ENCODE measurements at regions not wholly inside any gene's neighbourhood (a gene's known extent, or its start where the extent isn't known, plus 50 kb on each side); places are given as distances from the start of the nearest gene placed in this dataset.

DNA sequence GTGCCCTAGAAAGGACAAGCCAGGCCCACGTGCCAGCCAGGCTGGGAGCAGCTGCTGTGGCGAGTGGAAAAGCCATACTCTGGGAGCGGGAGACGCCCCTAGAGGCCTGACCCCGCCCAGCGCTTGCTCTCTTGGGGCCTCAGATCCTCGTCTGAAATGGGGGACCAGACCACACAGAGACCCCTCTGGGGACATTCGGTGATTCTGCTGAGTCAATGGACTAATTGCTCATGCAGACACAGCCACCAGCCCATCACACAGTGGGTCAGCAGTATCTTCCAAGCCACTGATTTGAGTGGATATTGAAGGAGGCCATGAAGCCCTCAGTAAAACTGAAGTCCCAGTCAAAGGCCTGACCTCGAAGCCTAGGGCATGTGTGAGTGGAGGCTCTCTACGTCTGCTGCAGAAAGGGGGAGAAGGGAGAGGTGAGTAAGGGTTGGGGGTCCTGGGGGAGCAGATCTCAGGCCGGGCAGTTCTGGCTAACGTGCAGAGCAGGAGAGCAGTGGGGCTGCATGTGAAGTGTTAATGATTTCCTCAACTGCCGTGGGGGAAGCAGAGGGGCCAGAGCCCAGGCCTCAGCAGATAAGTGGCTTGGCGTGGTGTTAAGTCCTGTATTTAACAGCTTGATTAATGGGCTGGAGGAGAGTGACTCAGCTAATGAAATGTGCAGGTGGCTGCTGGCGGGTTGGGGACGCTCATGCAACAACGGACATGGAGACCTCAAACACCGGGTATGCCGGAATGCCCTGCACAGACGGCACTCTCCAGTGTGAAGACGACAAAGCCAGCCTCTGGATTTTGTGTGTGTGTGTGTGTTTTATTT is 104.4 kb upstream of the TWIST2 start:
- DNase-seq (ENCODE audit: low spot score): no peak
- ChIA-PET POLR2A (no interaction called here), CTCF (ENCODE audit: unreplicated experiment) (no interaction called here)
- no peak overlapping the region for H3K4me2 ChIP-seq (ENCODE audit: low read length)
- no peaks in the 10 kb centered on the region for H3K9me2 ChIP-seq (ENCODE audit: insufficient read depth, low read length)
- H2AFZ ChIP-seq (ENCODE audit: low read length): no peak overlapping the region
- no peak overlapping the region for H3K4me3 ChIP-seq (ENCODE audit: low read depth, low read length, poor library complexity, severe bottlenecking)
- no peaks in the 10 kb centered on the region for H3K4me1 ChIP-seq (ENCODE audit: insufficient read depth, low read length, poor library complexity, severe bottlenecking)
- no peaks in the 10 kb centered on the region for H3K36me3 ChIP-seq (ENCODE audit: insufficient read depth, low read length)
- TF ChIP-seq EZH2phosphoT487 (IDR thresholded peaks at IDR 0.05; ENCODE audit: borderline replicate concordance, low read depth, low read length): no peak
- TF ChIP-seq CTCF (conservative IDR thresholded peaks at IDR 0.05; ENCODE audit: low read length): no peak
- no peaks in the 10 kb centered on the region for H3K9me3 ChIP-seq (ENCODE audit: low read length)
- no TSS peak for BruUV-seq (replicated peaks)
- intact Hi-C loops (cut with micrococcal nuclease; ENCODE audit: unreplicated experiment): no loop called here
- H3K79me2 ChIP-seq (ENCODE audit: insufficient read depth, low read depth, low read length): no peaks in the 10 kb centered on the region
- no peaks in the 10 kb centered on the region for H4K20me1 ChIP-seq (ENCODE audit: insufficient read depth, low read length)
- no peak overlapping the region for H3K27ac ChIP-seq (ENCODE audit: low read depth, low read length, poor library complexity, severe bottlenecking)

GRCh38 chr2:238744951-238745350 is 102.9 kb upstream of the TWIST2 start:
- ChIA-PET CTCF (ENCODE audit: unreplicated experiment) (no interaction called here), POLR2A (no interaction called here)
- TF ChIP-seq EZH2phosphoT487 (IDR thresholded peaks at IDR 0.05; ENCODE audit: borderline replicate concordance, low read depth, low read length): no peak
- H3K4me2 ChIP-seq (ENCODE audit: low read length): no peak overlapping the region
- H3K4me3 ChIP-seq (ENCODE audit: low read depth, low read length, poor library complexity, severe bottlenecking): no peak overlapping the region
- no peak overlapping the region for H3K27ac ChIP-seq (ENCODE audit: low read depth, low read length, poor library complexity, severe bottlenecking)
- intact Hi-C loops (cut with micrococcal nuclease; ENCODE audit: unreplicated experiment): no loop called here
- H4K20me1 ChIP-seq (ENCODE audit: insufficient read depth, low read length): no peaks in the 10 kb centered on the region
- no peaks in the 10 kb centered on the region for H3K36me3 ChIP-seq (ENCODE audit: insufficient read depth, low read length)
- no TSS peak for BruUV-seq (replicated peaks)
- H2AFZ ChIP-seq (ENCODE audit: low read length): no peak overlapping the region
- H3K4me1 ChIP-seq (ENCODE audit: insufficient read depth, low read length, poor library complexity, severe bottlenecking): no peaks in the 10 kb centered on the region
- H3K9me3 ChIP-seq (ENCODE audit: low read length): 0 out of 2 replicates have a peak, but pooled peaks cover under 1% of the 10 kb centered on the region
- H3K9me2 ChIP-seq (ENCODE audit: insufficient read depth, low read length): no peaks in the 10 kb centered on the region
- DNase-seq (ENCODE audit: low spot score): no peak
- no peaks in the 10 kb centered on the region for H3K79me2 ChIP-seq (ENCODE audit: insufficient read depth, low read depth, low read length)

DNA sequence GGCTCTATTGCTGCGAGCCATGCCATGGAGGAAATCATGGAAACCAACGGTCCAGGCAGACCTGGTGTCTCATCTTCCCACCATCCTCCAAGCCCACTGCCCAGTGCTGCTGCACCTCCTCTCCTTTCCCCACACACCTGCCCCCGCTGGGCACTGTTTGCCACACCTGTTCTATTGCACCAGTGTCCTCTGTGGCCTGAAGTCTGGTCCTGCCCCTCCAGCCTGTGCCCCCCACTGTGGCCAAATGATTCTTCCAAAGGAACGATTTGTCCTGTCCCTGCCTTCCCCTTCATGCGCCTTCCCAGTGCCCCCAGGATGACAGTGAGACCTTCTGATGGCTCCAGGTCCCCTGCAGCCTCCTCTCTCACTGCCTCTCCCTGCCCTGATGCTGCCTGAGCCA is 101.9 kb upstream of the TWIST2 start:
- H2AFZ ChIP-seq (ENCODE audit: low read length): no peak overlapping the region
- no TSS peak for BruUV-seq (replicated peaks)
- DNase-seq (ENCODE audit: low spot score): no peak
- H3K9me2 ChIP-seq (ENCODE audit: insufficient read depth, low read length): no peaks in the 10 kb centered on the region
- H4K20me1 ChIP-seq (ENCODE audit: insufficient read depth, low read length): no peaks in the 10 kb centered on the region
- TF ChIP-seq CTCF (conservative IDR thresholded peaks at IDR 0.05; ENCODE audit: low read length): no peak
- TF ChIP-seq EZH2phosphoT487 (IDR thresholded peaks at IDR 0.05; ENCODE audit: borderline replicate concordance, low read depth, low read length): no peak
- H3K9me3 ChIP-seq (ENCODE audit: low read length): 0 out of 2 replicates have a peak, but pooled peaks cover 5% of the 10 kb centered on the region
- no peak overlapping the region for H3K4me2 ChIP-seq (ENCODE audit: low read length)
- H3K27ac ChIP-seq (ENCODE audit: low read depth, low read length, poor library complexity, severe bottlenecking): no peak overlapping the region
- H3K36me3 ChIP-seq (ENCODE audit: insufficient read depth, low read length): no peaks in the 10 kb centered on the region
- H3K79me2 ChIP-seq (ENCODE audit: insufficient read depth, low read depth, low read length): no peaks in the 10 kb centered on the region
- intact Hi-C loops (cut with micrococcal nuclease; ENCODE audit: unreplicated experiment): no loop called here
- no peaks in the 10 kb centered on the region for H3K4me1 ChIP-seq (ENCODE audit: insufficient read depth, low read length, poor library complexity, severe bottlenecking)
- POLR2A ChIA-PET: no interaction called here
- CTCF ChIA-PET (ENCODE audit: unreplicated experiment): no interaction called here
- no peak overlapping the region for H3K4me3 ChIP-seq (ENCODE audit: low read depth, low read length, poor library complexity, severe bottlenecking)

Measured in OCI-LY7 (cell line).